HG02884 (cell line): ENCODE measurements at regions not wholly inside any gene's neighbourhood (a gene's known extent, or its start where the extent isn't known, plus 50 kb on each side); places are given as distances from the start of the nearest gene placed in this dataset.

ENCODE experiments used
- ATAC-seq: cut with Tn5 transposase; IDR thresholded peaks from one replicate; pipeline ENCODE4 v1.9.1; 2021; ENCODE audit warnings: mild to moderate bottlenecking, moderate library complexity; ENCODE audit not compliant: unreplicated experiment

GRCh38 chr20:22260506-22260905, 323.9 kb downstream of the FOXA2 start:
- ATAC-seq: no peak

- ATAC-seq: no peak
Observed at GRCh38 chr20:22257912-22258311, 326.5 kb downstream of the FOXA2 start.

GRCh38 chr20:22248051-22248667, 336.2 kb downstream of the FOXA2 start:
- no peak for ATAC-seq

- ATAC-seq: no peak
Observed at GRCh38 chr20:22245139-22245538, 339.2 kb downstream of the FOXA2 start.

- ATAC-seq: no peak
Observed at GRCh38 chr20:22243067-22243466, 341.3 kb downstream of the FOXA2 start.

GRCh38 chr20:22241609-22242008, 342.8 kb downstream of the FOXA2 start:
- ATAC-seq: no peak

GRCh38 chr20:22232923-22233322, 351.4 kb downstream of the FOXA2 start:
- ATAC-seq: no peak

- ATAC-seq: no peak
Observed at GRCh38 chr20:22232473-22232872, 351.9 kb downstream of the FOXA2 start.

- no peak for ATAC-seq
Observed at GRCh38 chr20:22226849-22227700, 357.3 kb downstream of the FOXA2 start.

GRCh38 chr20:22223236-22223635, 361.1 kb downstream of the FOXA2 start:
- ATAC-seq: no peak

GRCh38 chr20:22217712-22218352, 366.5 kb downstream of the FOXA2 start:
- no peak for ATAC-seq

GRCh38 chr20:22216984-22217383, 367.4 kb downstream of the FOXA2 start:
- no peak for ATAC-seq

GRCh38 chr20:22214296-22214695, 370.1 kb downstream of the FOXA2 start:
- ATAC-seq: no peak

- ATAC-seq: no peak
Observed at GRCh38 chr20:22213271-22213670, 371.1 kb downstream of the FOXA2 start.

- no peak for ATAC-seq
Observed at GRCh38 chr20:22207280-22207679, 377.1 kb downstream of the FOXA2 start.

- ATAC-seq: no peak
Observed at GRCh38 chr20:22204801-22205200, 379.6 kb downstream of the FOXA2 start.

- ATAC-seq: no peak
Observed at GRCh38 chr20:22182148-22182547, 402.2 kb downstream of the FOXA2 start.

GRCh38 chr20:22180244-22180643, 404.1 kb downstream of the FOXA2 start:
- ATAC-seq: no peak

GRCh38 chr20:22160101-22160652, 424.2 kb downstream of the FOXA2 start:
- no peak for ATAC-seq

GRCh38 chr20:22159276-22159675, 425.1 kb downstream of the FOXA2 start:
- ATAC-seq: no peak

- no peak for ATAC-seq
Observed at GRCh38 chr20:22127587-22127986, 422.1 kb downstream of the PAX1 start.
